ENCODE measurements at regions not wholly inside any gene's neighbourhood (a gene's known extent, or its start where the extent isn't known, plus 50 kb on each side); places are given as distances from the start of the nearest gene placed in this dataset.

DNA sequence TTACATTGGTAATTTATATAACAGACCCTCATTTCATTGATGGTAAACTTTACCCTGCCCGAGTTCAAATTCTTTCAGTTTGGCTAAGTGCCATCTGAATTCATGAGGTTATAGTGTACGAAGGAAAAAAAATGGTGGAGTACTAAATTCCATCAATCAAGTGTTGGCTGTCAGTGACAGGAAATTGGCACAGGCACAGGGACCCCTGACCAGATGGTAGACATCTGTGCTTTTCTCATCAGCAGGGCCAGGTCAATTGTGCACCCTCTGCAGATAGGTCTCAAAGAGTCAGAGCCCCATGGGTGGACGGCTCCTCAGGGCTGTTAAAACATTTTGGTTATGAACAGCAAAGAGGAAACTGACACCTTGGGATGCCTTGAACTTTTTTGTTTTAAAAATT, 439.2 kb downstream of the SETBP1 start:
- H3K9me3 ChIP-seq (ENCODE audit: control insufficient read depth, low read length, poor library complexity, severe bottlenecking), result no peaks in the 10 kb centered on the region
- DNase-seq (no peak), ATAC-seq (no peak)
- Mint-ChIP-seq H3K4me1 (no peaks in the 10 kb centered on the region), H3K27ac (no peak overlapping the region), H3K36me3 (ENCODE audit: low read depth) (no peaks in the 10 kb centered on the region), H3K27me3 (peaks cover 17% of the 10 kb centered on the region), H3K4me3 (no peak overlapping the region)

DNA sequence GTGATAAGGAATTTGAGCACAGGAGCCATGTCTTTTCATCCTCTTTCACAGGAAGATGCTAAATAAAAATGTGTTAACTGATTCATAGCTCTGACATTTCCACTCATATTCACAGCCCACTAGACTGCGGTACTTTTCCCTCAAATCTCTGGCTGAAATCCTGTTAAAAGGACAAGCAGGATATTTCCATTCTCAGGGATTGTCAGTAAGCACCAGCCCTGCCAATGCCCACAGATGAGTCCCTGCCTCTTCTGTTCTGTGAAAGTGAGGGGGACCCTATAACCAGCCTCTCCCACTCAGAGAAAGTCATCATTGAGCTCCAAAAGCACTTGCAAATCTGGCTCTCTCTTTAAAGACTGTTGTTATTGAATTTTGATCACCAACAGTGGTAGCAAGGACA, 440.5 kb downstream of the SETBP1 start:
- Mint-ChIP-seq H3K27me3 (peaks cover 9% of the 10 kb centered on the region), H3K4me1 (no peaks in the 10 kb centered on the region), H3K4me3 (no peak overlapping the region), H3K27ac (no peak overlapping the region), H3K36me3 (ENCODE audit: low read depth) (no peaks in the 10 kb centered on the region)
- ATAC-seq, result no peak
- H3K9me3 ChIP-seq (ENCODE audit: control insufficient read depth, low read length, poor library complexity, severe bottlenecking), result no peaks in the 10 kb centered on the region
- no peak for DNase-seq

GRCh38 chr18:45122506-45122905, 441.8 kb downstream of the SETBP1 start:
- peaks cover 6% of the 10 kb centered on the region for H3K27me3 Mint-ChIP-seq
- H3K4me1 Mint-ChIP-seq, result no peaks in the 10 kb centered on the region
- H3K4me3 Mint-ChIP-seq, result no peak overlapping the region
- no peak overlapping the region for H3K27ac Mint-ChIP-seq
- no peaks in the 10 kb centered on the region for H3K36me3 Mint-ChIP-seq (ENCODE audit: low read depth)
- DNase-seq (no peak), ATAC-seq (no peak)
- no peaks in the 10 kb centered on the region for H3K9me3 ChIP-seq (ENCODE audit: control insufficient read depth, low read length, poor library complexity, severe bottlenecking)

GRCh38 chr18:45127405-45127804, 446.7 kb downstream of the SETBP1 start:
- Mint-ChIP-seq H3K4me3 (no peak overlapping the region), H3K36me3 (ENCODE audit: low read depth) (no peaks in the 10 kb centered on the region), H3K4me1 (no peaks in the 10 kb centered on the region), H3K27ac (no peak overlapping the region), H3K27me3 (no peaks in the 10 kb centered on the region)
- DNase-seq (no peak), ATAC-seq (no peak)
- H3K9me3 ChIP-seq (ENCODE audit: control insufficient read depth, low read length, poor library complexity, severe bottlenecking), result no peaks in the 10 kb centered on the region

- no peaks in the 10 kb centered on the region for H3K9me3 ChIP-seq (ENCODE audit: control insufficient read depth, low read length, poor library complexity, severe bottlenecking)
- Mint-ChIP-seq H3K36me3 (ENCODE audit: low read depth) (no peaks in the 10 kb centered on the region), H3K4me3 (no peak overlapping the region), H3K27me3 (no peaks in the 10 kb centered on the region), H3K27ac (no peak overlapping the region), H3K4me1 (no peaks in the 10 kb centered on the region)
- ATAC-seq, result no peak
- DNase-seq, result no peak
Observed at GRCh38 chr18:45133276-45133675, 452.6 kb downstream of the SETBP1 start.

DNA sequence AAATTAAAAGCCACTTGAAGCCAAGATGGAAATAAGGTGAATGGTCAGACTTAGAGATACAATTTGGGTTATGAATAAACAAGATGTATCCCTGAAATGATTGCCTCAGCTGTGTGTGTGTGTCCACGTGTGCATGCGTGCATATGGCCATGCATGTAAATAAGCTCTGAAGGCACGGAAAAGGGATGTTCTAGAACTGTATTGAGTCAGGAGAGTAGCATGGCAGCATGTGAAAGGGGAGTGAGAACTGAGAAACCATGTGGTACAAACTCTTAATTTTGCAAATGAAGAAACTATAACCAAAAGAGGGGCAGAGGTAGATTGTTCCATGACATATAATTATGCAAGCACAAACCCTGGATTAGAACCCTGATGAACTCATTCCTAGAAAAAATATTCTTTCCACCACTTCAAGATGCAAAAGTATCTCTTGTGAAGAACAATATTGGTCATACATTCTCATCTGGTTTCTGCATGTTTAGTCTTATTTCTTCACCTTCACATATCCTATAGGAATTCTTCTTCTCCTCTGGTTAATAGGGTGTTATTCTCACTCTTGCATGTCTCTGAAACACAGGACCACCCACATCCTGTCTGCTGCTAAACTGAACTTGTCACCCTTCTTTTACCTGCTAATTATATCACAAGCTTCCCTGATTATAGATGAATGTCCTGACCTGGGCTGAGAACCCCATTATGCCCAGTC, 455.8 kb downstream of the SETBP1 start:
- no peaks in the 10 kb centered on the region for H3K36me3 Mint-ChIP-seq (ENCODE audit: low read depth)
- DNase-seq, result no peak
- ATAC-seq, result no peak

DNA sequence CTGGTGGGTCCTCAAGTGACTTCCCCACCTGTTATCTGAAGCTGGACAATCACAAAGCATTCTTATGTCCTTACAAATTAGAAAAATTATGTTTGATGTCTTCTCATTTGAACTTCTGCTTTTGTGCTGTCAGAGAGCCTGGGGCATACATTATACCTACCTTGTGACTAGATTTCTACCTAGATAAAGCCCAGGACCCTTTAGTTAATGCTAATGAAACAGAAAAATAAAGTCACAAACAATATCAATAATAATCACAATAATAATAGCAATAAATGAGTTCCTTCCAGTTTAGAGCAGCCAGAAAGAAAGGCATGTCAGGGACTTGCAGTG, 456.4 kb downstream of the SETBP1 start:
- ATAC-seq, result no peak
- H3K36me3 Mint-ChIP-seq (ENCODE audit: low read depth), result no peaks in the 10 kb centered on the region
- H3K4me3 Mint-ChIP-seq, result no peak overlapping the region
- no peak overlapping the region for H3K27ac Mint-ChIP-seq
- no peaks in the 10 kb centered on the region for H3K9me3 ChIP-seq (ENCODE audit: control insufficient read depth, low read length, poor library complexity, severe bottlenecking)
- H3K4me1 Mint-ChIP-seq, result no peaks in the 10 kb centered on the region
- H3K27me3 Mint-ChIP-seq, result no peaks in the 10 kb centered on the region
- DNase-seq, result no peak

More for the DNA sequence above, 455.8 kb downstream of the SETBP1 start:
- Mint-ChIP-seq H3K4me1 (no peaks in the 10 kb centered on the region), H3K27ac (no peak overlapping the region), H3K4me3 (no peak overlapping the region), H3K27me3 (no peaks in the 10 kb centered on the region)
- no peaks in the 10 kb centered on the region for H3K9me3 ChIP-seq (ENCODE audit: control insufficient read depth, low read length, poor library complexity, severe bottlenecking)

GRCh38 chr18:45139478-45139877, 458.8 kb downstream of the SETBP1 start:
- Mint-ChIP-seq H3K4me3 (no peak overlapping the region), H3K27ac (no peak overlapping the region), H3K4me1 (no peaks in the 10 kb centered on the region), H3K27me3 (peaks cover 16% of the 10 kb centered on the region), H3K36me3 (ENCODE audit: low read depth) (no peaks in the 10 kb centered on the region)
- H3K9me3 ChIP-seq (ENCODE audit: control insufficient read depth, low read length, poor library complexity, severe bottlenecking), result no peaks in the 10 kb centered on the region
- ATAC-seq, result no peak
- DNase-seq, result no peak

- Mint-ChIP-seq H3K4me1 (no peaks in the 10 kb centered on the region), H3K4me3 (no peak overlapping the region), H3K27ac (no peak overlapping the region), H3K27me3 (peaks cover 16% of the 10 kb centered on the region), H3K36me3 (ENCODE audit: low read depth) (no peaks in the 10 kb centered on the region)
- ATAC-seq (no peak), DNase-seq (no peak)
- H3K9me3 ChIP-seq (ENCODE audit: control insufficient read depth, low read length, poor library complexity, severe bottlenecking), result no peaks in the 10 kb centered on the region
Observed at GRCh38 chr18:45142868-45143267, 462.2 kb downstream of the SETBP1 start.

- no peak for DNase-seq
- Mint-ChIP-seq H3K4me3 (no peak overlapping the region), H3K27ac (no peak overlapping the region), H3K36me3 (ENCODE audit: low read depth) (no peaks in the 10 kb centered on the region), H3K4me1 (no peaks in the 10 kb centered on the region), H3K27me3 (no peaks in the 10 kb centered on the region)
- no peak for ATAC-seq
- H3K9me3 ChIP-seq (ENCODE audit: control insufficient read depth, low read length, poor library complexity, severe bottlenecking), result no peaks in the 10 kb centered on the region
Observed at GRCh38 chr18:45149712-45150111, 465.6 kb upstream of the SLC14A2 start.

GRCh38 chr18:45151645-45152044, 463.6 kb upstream of the SLC14A2 start:
- no peaks in the 10 kb centered on the region for H3K27me3 Mint-ChIP-seq
- DNase-seq (no peak), ATAC-seq (no peak)
- H3K4me3 Mint-ChIP-seq, result no peak overlapping the region
- H3K4me1 Mint-ChIP-seq, result no peaks in the 10 kb centered on the region
- no peak overlapping the region for H3K27ac Mint-ChIP-seq
- H3K9me3 ChIP-seq (ENCODE audit: control insufficient read depth, low read length, poor library complexity, severe bottlenecking), result no peaks in the 10 kb centered on the region
- no peaks in the 10 kb centered on the region for H3K36me3 Mint-ChIP-seq (ENCODE audit: low read depth)

DNA sequence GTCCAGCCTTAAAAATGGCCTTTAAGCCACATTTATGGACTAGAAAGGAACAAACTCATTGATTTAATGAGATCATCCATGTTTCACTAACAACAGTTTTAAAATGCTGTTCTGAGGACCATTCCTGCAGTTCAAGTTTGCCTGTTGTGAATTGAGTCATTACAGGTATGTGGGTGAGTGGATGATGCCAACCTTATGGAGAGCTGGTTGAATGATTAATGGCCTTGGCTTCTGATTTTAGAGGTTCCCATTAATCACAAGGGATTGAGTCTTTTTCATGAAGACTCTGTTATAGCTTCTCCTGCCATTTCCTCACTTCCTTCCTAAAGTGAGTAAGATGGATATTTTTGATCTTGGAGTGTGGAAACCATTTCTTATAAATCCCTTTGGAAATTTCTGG, 459.8 kb upstream of the SLC14A2 start:
- no peaks in the 10 kb centered on the region for H3K4me1 Mint-ChIP-seq
- no peaks in the 10 kb centered on the region for H3K9me3 ChIP-seq (ENCODE audit: control insufficient read depth, low read length, poor library complexity, severe bottlenecking)
- H3K36me3 Mint-ChIP-seq (ENCODE audit: low read depth), result no peaks in the 10 kb centered on the region
- DNase-seq, result no peak
- H3K27me3 Mint-ChIP-seq, result peaks cover 5% of the 10 kb centered on the region
- no peak overlapping the region for H3K27ac Mint-ChIP-seq
- ATAC-seq, result no peak
- H3K4me3 Mint-ChIP-seq, result no peak overlapping the region

GRCh38 chr18:45156946-45157345, 458.3 kb upstream of the SLC14A2 start:
- no peak for DNase-seq
- H3K4me1 Mint-ChIP-seq, result no peaks in the 10 kb centered on the region
- H3K36me3 Mint-ChIP-seq (ENCODE audit: low read depth), result peaks cover 2% of the 10 kb centered on the region
- no peak overlapping the region for H3K4me3 Mint-ChIP-seq
- H3K27me3 Mint-ChIP-seq, result peaks cover 16% of the 10 kb centered on the region
- no peaks in the 10 kb centered on the region for H3K9me3 ChIP-seq (ENCODE audit: control insufficient read depth, low read length, poor library complexity, severe bottlenecking)
- H3K27ac Mint-ChIP-seq, result no peak overlapping the region
- no peak for ATAC-seq

- H3K9me3 ChIP-seq (ENCODE audit: control insufficient read depth, low read length, poor library complexity, severe bottlenecking), result no peaks in the 10 kb centered on the region
- peaks cover 2% of the 10 kb centered on the region for H3K36me3 Mint-ChIP-seq (ENCODE audit: low read depth)
- no peak overlapping the region for H3K4me3 Mint-ChIP-seq
- ATAC-seq (no peak), DNase-seq (no peak)
- H3K27ac Mint-ChIP-seq, result no peak overlapping the region
- H3K4me1 Mint-ChIP-seq, result no peaks in the 10 kb centered on the region
- peaks cover 18% of the 10 kb centered on the region for H3K27me3 Mint-ChIP-seq
Observed at GRCh38 chr18:45157576-45157975, 457.7 kb upstream of the SLC14A2 start.
